Adipocyte (in vitro differentiated cells): ENCODE measurements at regions not wholly inside any gene's neighbourhood (a gene's known extent, or its start where the extent isn't known, plus 50 kb on each side); places are given as distances from the start of the nearest gene placed in this dataset.

Experiments used
- DNase-seq: peaks from one replicate; pipeline ENCODE4 v3.0.0-alpha.2; 2015; ENCODE audit warnings: low read depth
- H3K27me3 ChIP-seq: replicated peaks from 2 replicates; pipeline ENCODE4 v1.7.0; 2013; ENCODE audit warnings: mild to moderate bottlenecking, low read length, moderate library complexity; ENCODE audit not compliant: control insufficient read depth, insufficient read depth
- H3K36me3 ChIP-seq: 2 replicates; pipeline ENCODE4 v1.7.0; 2013; ENCODE audit warnings: low read length, mild to moderate bottlenecking, moderate library complexity; ENCODE audit not compliant: control insufficient read depth, insufficient read depth, severe bottlenecking
- H3K4me1 ChIP-seq: 2 replicates; pipeline ENCODE4 v1.7.0; 2013; ENCODE audit warnings: mild to moderate bottlenecking, low read length, moderate library complexity; ENCODE audit not compliant: control insufficient read depth, insufficient read depth
- H3K4me3 ChIP-seq: 2 replicates; pipeline ENCODE4 v1.7.0; 2013; ENCODE audit warnings: mild to moderate bottlenecking, low read length, moderate library complexity
- H3K9ac ChIP-seq: 2 replicates; pipeline ENCODE4 v1.7.0; 2013; ENCODE audit warnings: mild to moderate bottlenecking, low read length, moderate library complexity
- H3K9me3 ChIP-seq: 2 replicates; pipeline ENCODE4 v1.7.0; 2013; ENCODE audit warnings: mild to moderate bottlenecking, low read length, moderate library complexity; ENCODE audit not compliant: control insufficient read depth

GRCh38 chr2:145157741-145158591 lies 638.0 kb upstream of the ZEB2 start:
- H3K9ac ChIP-seq: peak overlapping the region; percentile 31

GRCh38 chr2:145157036-145157675 lies 637.2 kb upstream of the ZEB2 start:
- H3K9me3 ChIP-seq: no peaks in the 10 kb centered on the region
- peak overlapping the region; percentile 4 for H3K9ac ChIP-seq
- H3K4me3 ChIP-seq: no peak overlapping the region
- peak; percentile 29 for DNase-seq
- peaks cover 21% of the 10 kb centered on the region for H3K4me1 ChIP-seq
- H3K27me3 ChIP-seq: no peaks in the 10 kb centered on the region
- no peaks in the 10 kb centered on the region for H3K36me3 ChIP-seq

More at GRCh38 chr2:145157741-145158591, 638.0 kb upstream of the ZEB2 start:
- no peak overlapping the region for H3K4me3 ChIP-seq
- peaks cover 21% of the 10 kb centered on the region for H3K4me1 ChIP-seq
- H3K36me3 ChIP-seq: no peaks in the 10 kb centered on the region
- H3K27me3 ChIP-seq: no peaks in the 10 kb centered on the region
- no peaks in the 10 kb centered on the region for H3K9me3 ChIP-seq
- peak; percentile 94 for DNase-seq

- H3K9me3 ChIP-seq: no peaks in the 10 kb centered on the region
- DNase-seq: no peak
- H3K9ac ChIP-seq: no peak overlapping the region
- no peaks in the 10 kb centered on the region for H3K36me3 ChIP-seq
- no peaks in the 10 kb centered on the region for H3K27me3 ChIP-seq
- peaks cover 21% of the 10 kb centered on the region for H3K4me1 ChIP-seq
- no peak overlapping the region for H3K4me3 ChIP-seq
These were observed 636.3 kb upstream of the ZEB2 start for GRCh38 chr2:145156199-145156598.

- no peaks in the 10 kb centered on the region for H3K27me3 ChIP-seq
- DNase-seq: no peak
These were observed 635.3 kb upstream of the ZEB2 start for GRCh38 chr2:145155196-145155595.

GRCh38 chr2:145154731-145155130 lies 634.8 kb upstream of the ZEB2 start:
- no peak for DNase-seq
- H3K4me1 ChIP-seq: peaks cover 21% of the 10 kb centered on the region
- no peak overlapping the region for H3K4me3 ChIP-seq
- no peak overlapping the region for H3K9ac ChIP-seq
- no peaks in the 10 kb centered on the region for H3K9me3 ChIP-seq
- no peaks in the 10 kb centered on the region for H3K27me3 ChIP-seq
- no peaks in the 10 kb centered on the region for H3K36me3 ChIP-seq

More at GRCh38 chr2:145155196-145155595, 635.3 kb upstream of the ZEB2 start:
- Histone ChIP-seq H3K4me3 (no peak overlapping the region), H3K9me3 (no peaks in the 10 kb centered on the region), H3K36me3 (no peaks in the 10 kb centered on the region), H3K9ac (no peak overlapping the region), H3K4me1 (peaks cover 21% of the 10 kb centered on the region)

- Histone ChIP-seq H3K36me3 (no peaks in the 10 kb centered on the region), H3K9ac (no peak overlapping the region), H3K4me3 (no peak overlapping the region), H3K27me3 (no peaks in the 10 kb centered on the region), H3K9me3 (peaks cover 6% of the 10 kb centered on the region), H3K4me1 (no peaks in the 10 kb centered on the region)
- DNase-seq: no peak
These were observed 626.8 kb upstream of the ZEB2 start for GRCh38 chr2:145146691-145147090.

- DNase-seq: no peak
- no peaks in the 10 kb centered on the region for H3K27me3 ChIP-seq
- no peak overlapping the region for H3K4me3 ChIP-seq
- no peaks in the 10 kb centered on the region for H3K36me3 ChIP-seq
- H3K4me1 ChIP-seq: no peaks in the 10 kb centered on the region
- no peak overlapping the region for H3K9ac ChIP-seq
- peaks cover 6% of the 10 kb centered on the region for H3K9me3 ChIP-seq
These were observed 624.3 kb upstream of the ZEB2 start for GRCh38 chr2:145144131-145144728.

- Histone ChIP-seq H3K4me3 (no peak overlapping the region), H3K4me1 (no peaks in the 10 kb centered on the region), H3K36me3 (no peaks in the 10 kb centered on the region), H3K9me3 (no peaks in the 10 kb centered on the region), H3K9ac (no peak overlapping the region), H3K27me3 (no peaks in the 10 kb centered on the region)
- DNase-seq: peak; percentile 35
These were observed 622.1 kb upstream of the ZEB2 start for GRCh38 chr2:145141981-145142380.

GRCh38 chr2:145140658-145141057 lies 620.7 kb upstream of the ZEB2 start:
- no peaks in the 10 kb centered on the region for H3K36me3 ChIP-seq

GRCh38 chr2:145138626-145139025 lies 618.7 kb upstream of the ZEB2 start:
- no peak overlapping the region for H3K4me3 ChIP-seq
- no peaks in the 10 kb centered on the region for H3K27me3 ChIP-seq
- H3K36me3 ChIP-seq: no peaks in the 10 kb centered on the region

More at GRCh38 chr2:145140658-145141057, 620.7 kb upstream of the ZEB2 start:
- Histone ChIP-seq H3K9me3 (no peaks in the 10 kb centered on the region), H3K4me3 (no peak overlapping the region), H3K9ac (no peak overlapping the region), H3K27me3 (no peaks in the 10 kb centered on the region), H3K4me1 (no peaks in the 10 kb centered on the region)
- no peak for DNase-seq

GRCh38 chr2:145137901-145138300 lies 618.0 kb upstream of the ZEB2 start:
- no peak for DNase-seq
- H3K4me3 ChIP-seq: no peak overlapping the region
- no peaks in the 10 kb centered on the region for H3K36me3 ChIP-seq
- no peaks in the 10 kb centered on the region for H3K9me3 ChIP-seq
- no peaks in the 10 kb centered on the region for H3K27me3 ChIP-seq
- no peaks in the 10 kb centered on the region for H3K4me1 ChIP-seq
- no peak overlapping the region for H3K9ac ChIP-seq

More at GRCh38 chr2:145138626-145139025, 618.7 kb upstream of the ZEB2 start:
- no peak for DNase-seq
- Histone ChIP-seq H3K9ac (no peak overlapping the region), H3K4me1 (no peaks in the 10 kb centered on the region), H3K9me3 (no peaks in the 10 kb centered on the region)
